Brain microvascular endothelial cell (primary cell): ENCODE measurements at regions not wholly inside any gene's neighbourhood (a gene's known extent, or its start where the extent isn't known, plus 50 kb on each side); places are given as distances from the start of the nearest gene placed in this dataset.

Experiments used
- DNase-seq: peaks from one replicate; pipeline ENCODE4 v3.0.0-alpha.2; 2020
- H3K27ac ChIP-seq: fragments of 250-450 bp; sonication (Bioruptor Pico); 2 replicates; pipeline ENCODE4 v1.5.1; 2020; ENCODE audit warnings: mild to moderate bottlenecking, moderate library complexity
- H3K27me3 ChIP-seq: fragments of 250-450 bp; sonication (Bioruptor Pico); replicated peaks from 2 replicates; pipeline ENCODE4 v1.5.1; 2020; ENCODE audit warnings: mild to moderate bottlenecking
- H3K36me3 ChIP-seq: fragments of 250-450 bp; sonication (Bioruptor Pico); replicated peaks from 2 replicates; pipeline ENCODE4 v1.5.1; 2020; ENCODE audit warnings: mild to moderate bottlenecking
- H3K4me3 ChIP-seq: 2 replicates; pipeline ENCODE4 v1.5.1; 2011; ENCODE audit warnings: low read depth, mild to moderate bottlenecking, control low read depth, low read length, moderate library complexity
- CTCF ChIP-seq: IDR thresholded peaks from 2 replicates; pipeline ENCODE4 v1.5.1; 2011; ENCODE audit warnings: low read depth, mild to moderate bottlenecking, moderate library complexity, low read length, control low read depth, inconsistent platforms; ENCODE audit errors: missing control alignments
- in situ Hi-C: cut with HindIII; loops from 2 replicates; pipeline ENCODE4 v1.10.0; 2017; ENCODE audit warnings: low sequenced_read_pairs, low pct_ligation_motif_present

- no peak for DNase-seq
- no peak for TF ChIP-seq CTCF
- H3K27me3 ChIP-seq, result no peaks in the 10 kb centered on the region
- H3K36me3 ChIP-seq, result no peaks in the 10 kb centered on the region
- in situ Hi-C loops, result no loop called here
- H3K27ac ChIP-seq, result no peak overlapping the region
- H3K4me3 ChIP-seq, result no peak overlapping the region
Observed at GRCh38 chrX:7223271-7223670, 75.3 kb upstream of the PUDP start.

- in situ Hi-C loops, result no loop called here
- Histone ChIP-seq H3K36me3 (no peaks in the 10 kb centered on the region), H3K27me3 (no peaks in the 10 kb centered on the region), H3K27ac (no peak overlapping the region), H3K4me3 (no peak overlapping the region)
- no peak for DNase-seq
- no peak for TF ChIP-seq CTCF
Observed at GRCh38 chrX:7220121-7220520, 72.2 kb upstream of the PUDP start.

GRCh38 chrX:7219153-7219705 lies 71.3 kb upstream of the PUDP start:
- in situ Hi-C loops, result no loop called here
- TF ChIP-seq CTCF, result no peak
- Histone ChIP-seq H3K27me3 (no peaks in the 10 kb centered on the region), H3K4me3 (no peak overlapping the region), H3K27ac (no peak overlapping the region), H3K36me3 (no peaks in the 10 kb centered on the region)
- no peak for DNase-seq

GRCh38 chrX:7218321-7219152 lies 70.6 kb upstream of the PUDP start:
- Histone ChIP-seq H3K4me3 (no peak overlapping the region), H3K27ac (no peak overlapping the region), H3K36me3 (no peaks in the 10 kb centered on the region), H3K27me3 (no peaks in the 10 kb centered on the region)
- in situ Hi-C loops, result no loop called here
- no peak for TF ChIP-seq CTCF
- no peak for DNase-seq

- no peak for DNase-seq
- no peaks in the 10 kb centered on the region for H3K36me3 ChIP-seq
- no peak overlapping the region for H3K4me3 ChIP-seq
- in situ Hi-C loops, result no loop called here
- no peak overlapping the region for H3K27ac ChIP-seq
- no peaks in the 10 kb centered on the region for H3K27me3 ChIP-seq
- TF ChIP-seq CTCF, result no peak
Observed at GRCh38 chrX:7216981-7217587, 69.1 kb upstream of the PUDP start.

- no peaks in the 10 kb centered on the region for H3K36me3 ChIP-seq
- H3K27me3 ChIP-seq, result no peaks in the 10 kb centered on the region
- no peak for TF ChIP-seq CTCF
- H3K27ac ChIP-seq, result no peak overlapping the region
- no peak for DNase-seq
- in situ Hi-C loops, result no loop called here
- H3K4me3 ChIP-seq, result no peak overlapping the region
Observed at GRCh38 chrX:7215842-7216241, 67.9 kb upstream of the PUDP start.
